Stimulated activated memory B cell treated with anti-CD40 and anti-IgM and Interleukin-4, amounts not matched to agents 10 μg/mL and 1 μg/mL and 100 μg/mL, for 72 hours (primary cell): ENCODE measurements at regions not wholly inside any gene's neighbourhood (a gene's known extent, or its start where the extent isn't known, plus 50 kb on each side); places are given as distances from the start of the nearest gene placed in this dataset.
"Not testable (repeated sequence)": the region's sequence is repeated elsewhere in the genome, so short reads cannot be mapped to it uniquely, and the experiment has no call there.

Experiments
- ATAC-seq: fragments of 150-1000 bp; cut with Tn5 transposase; 2 replicates; pipeline ENCODE4 v1.10.0; 2021
- H3K27ac Mint-ChIP-seq: one replicate; pipeline ENCODE4 v1.8.0; 2022; ENCODE audit warnings: mild to moderate bottlenecking, mixed read lengths
- H3K27me3 Mint-ChIP-seq: one replicate; pipeline ENCODE4 v1.8.0; 2022; ENCODE audit warnings: mixed read lengths
- H3K36me3 Mint-ChIP-seq: one replicate; pipeline ENCODE4 v1.8.0; 2022; ENCODE audit warnings: mixed read lengths
- H3K4me1 Mint-ChIP-seq: one replicate; pipeline ENCODE4 v1.8.0; 2022; ENCODE audit warnings: mixed read lengths
- H3K4me3 Mint-ChIP-seq: one replicate; pipeline ENCODE4 v1.8.0; 2022; ENCODE audit warnings: mild to moderate bottlenecking, moderate library complexity, mixed read lengths
- H3K9me3 Mint-ChIP-seq: one replicate; pipeline ENCODE4 v1.8.0; 2022; ENCODE audit warnings: mixed read lengths

- Mint-ChIP-seq H3K9me3 (no peaks in the 10 kb centered on the region), H3K36me3 (peaks cover 39% of the 10 kb centered on the region)
- ATAC-seq, result no peak
These were observed 51.1 kb upstream of the NUDT6 start for GRCh38 chr4:122973465-122973864.

GRCh38 chr4:122976111-122976510 lies 53.7 kb upstream of the NUDT6 start:
- no peak for ATAC-seq
- Mint-ChIP-seq H3K9me3 (no peaks in the 10 kb centered on the region), H3K27ac (no peak overlapping the region), H3K4me3 (no peak overlapping the region), H3K27me3 (no peaks in the 10 kb centered on the region), H3K36me3 (peaks cover 65% of the 10 kb centered on the region), H3K4me1 (no peaks in the 10 kb centered on the region)

More at GRCh38 chr4:122973465-122973864, 51.1 kb upstream of the NUDT6 start:
- H3K27me3 Mint-ChIP-seq, result no peaks in the 10 kb centered on the region
- H3K4me3 Mint-ChIP-seq, result no peak overlapping the region
- no peak overlapping the region for H3K27ac Mint-ChIP-seq
- H3K4me1 Mint-ChIP-seq, result no peaks in the 10 kb centered on the region

- Mint-ChIP-seq H3K36me3 (peaks cover 75% of the 10 kb centered on the region), H3K4me3 (no peak overlapping the region)
These were observed 54.7 kb upstream of the NUDT6 start for GRCh38 chr4:122977103-122977502.

GRCh38 chr4:122978109-122978508 lies 55.7 kb upstream of the NUDT6 start:
- no peak overlapping the region for H3K27ac Mint-ChIP-seq
- ATAC-seq, result no peak
- peaks cover 84% of the 10 kb centered on the region for H3K36me3 Mint-ChIP-seq
- no peaks in the 10 kb centered on the region for H3K27me3 Mint-ChIP-seq
- no peaks in the 10 kb centered on the region for H3K4me1 Mint-ChIP-seq
- H3K4me3 Mint-ChIP-seq, result no peak overlapping the region
- H3K9me3 Mint-ChIP-seq, result no peaks in the 10 kb centered on the region

More at GRCh38 chr4:122977103-122977502, 54.7 kb upstream of the NUDT6 start:
- Mint-ChIP-seq H3K27me3 (no peaks in the 10 kb centered on the region), H3K4me1 (no peaks in the 10 kb centered on the region), H3K9me3 (no peaks in the 10 kb centered on the region), H3K27ac (no peak overlapping the region)
- no peak for ATAC-seq

GRCh38 chr4:122978789-122979188 lies 56.4 kb upstream of the NUDT6 start:
- Mint-ChIP-seq H3K4me3 (no peak overlapping the region), H3K27ac (no peak overlapping the region), H3K9me3 (peaks cover 2% of the 10 kb centered on the region), H3K4me1 (no peaks in the 10 kb centered on the region), H3K36me3 (peaks cover 91% of the 10 kb centered on the region), H3K27me3 (no peaks in the 10 kb centered on the region)
- ATAC-seq, result no peak

- peaks cover 97% of the 10 kb centered on the region for H3K36me3 Mint-ChIP-seq
- no peak overlapping the region for H3K27ac Mint-ChIP-seq
- H3K4me1 Mint-ChIP-seq, result no peaks in the 10 kb centered on the region
- no peak for ATAC-seq
- H3K4me3 Mint-ChIP-seq, result no peak overlapping the region
- H3K27me3 Mint-ChIP-seq, result no peaks in the 10 kb centered on the region
- H3K9me3 Mint-ChIP-seq, result peaks cover 7% of the 10 kb centered on the region
These were observed 58.5 kb upstream of the NUDT6 start for GRCh38 chr4:122980860-122981259.

- H3K27me3 Mint-ChIP-seq, result no peaks in the 10 kb centered on the region
- H3K4me3 Mint-ChIP-seq, result no peak overlapping the region
- H3K27ac Mint-ChIP-seq, result no peak overlapping the region
- H3K9me3 Mint-ChIP-seq, result peaks cover 35% of the 10 kb centered on the region
- H3K4me1 Mint-ChIP-seq, result no peaks in the 10 kb centered on the region
- H3K36me3 Mint-ChIP-seq, result peaks cover 79% of the 10 kb centered on the region
- no peak for ATAC-seq
These were observed 66.3 kb upstream of the NUDT6 start for GRCh38 chr4:122988696-122989095.

- no peak overlapping the region for H3K27ac Mint-ChIP-seq
- no peaks in the 10 kb centered on the region for H3K27me3 Mint-ChIP-seq
- H3K4me3 Mint-ChIP-seq, result no peak overlapping the region
- ATAC-seq, result no peak
- peaks cover 29% of the 10 kb centered on the region for H3K9me3 Mint-ChIP-seq
- no peaks in the 10 kb centered on the region for H3K4me1 Mint-ChIP-seq
- H3K36me3 Mint-ChIP-seq, result peaks cover 58% of the 10 kb centered on the region
These were observed 68.5 kb upstream of the NUDT6 start for GRCh38 chr4:122990891-122991290.

GRCh38 chr4:122992057-122992456 lies 69.7 kb upstream of the NUDT6 start:
- Mint-ChIP-seq H3K36me3 (peaks cover 58% of the 10 kb centered on the region), H3K9me3 (peaks cover 21% of the 10 kb centered on the region), H3K27me3 (no peaks in the 10 kb centered on the region), H3K4me1 (no peaks in the 10 kb centered on the region), H3K4me3 (no peak overlapping the region), H3K27ac (no peak overlapping the region)
- ATAC-seq, result no peak

GRCh38 chr4:122992641-122993040 lies 70.2 kb upstream of the NUDT6 start:
- no peak for ATAC-seq
- H3K9me3 Mint-ChIP-seq, result peaks cover 17% of the 10 kb centered on the region
- no peak overlapping the region for H3K4me3 Mint-ChIP-seq
- H3K27me3 Mint-ChIP-seq, result no peaks in the 10 kb centered on the region
- peaks cover 58% of the 10 kb centered on the region for H3K36me3 Mint-ChIP-seq
- no peak overlapping the region for H3K27ac Mint-ChIP-seq
- H3K4me1 Mint-ChIP-seq, result no peaks in the 10 kb centered on the region

- peaks cover 5% of the 10 kb centered on the region for H3K9me3 Mint-ChIP-seq
- no peak for ATAC-seq
- H3K4me1 Mint-ChIP-seq, result peaks cover 4% of the 10 kb centered on the region
- peaks cover 34% of the 10 kb centered on the region for H3K36me3 Mint-ChIP-seq
- H3K27ac Mint-ChIP-seq, result no peak overlapping the region
- H3K4me3 Mint-ChIP-seq, result no peak overlapping the region
- H3K27me3 Mint-ChIP-seq, result no peaks in the 10 kb centered on the region
These were observed 74.0 kb upstream of the NUDT6 start for GRCh38 chr4:122996350-122996749.

- Mint-ChIP-seq H3K9me3 (peaks cover 5% of the 10 kb centered on the region), H3K4me3 (no peak overlapping the region), H3K4me1 (peaks cover 4% of the 10 kb centered on the region), H3K27me3 (no peaks in the 10 kb centered on the region), H3K27ac (no peak overlapping the region), H3K36me3 (peaks cover 35% of the 10 kb centered on the region)
- no peak for ATAC-seq
These were observed 75.2 kb upstream of the NUDT6 start for GRCh38 chr4:122997463-122998101.

GRCh38 chr4:123004079-123004478 lies 81.7 kb upstream of the NUDT6 start:
- Mint-ChIP-seq H3K4me1 (peaks cover 12% of the 10 kb centered on the region), H3K9me3 (peaks cover 12% of the 10 kb centered on the region), H3K36me3 (peaks cover 66% of the 10 kb centered on the region)
- not testable (repeated sequence) for ATAC-seq, H3K27ac Mint-ChIP-seq, H3K4me3 Mint-ChIP-seq, H3K27me3 Mint-ChIP-seq

GRCh38 chr4:123005126-123005525 lies 82.7 kb upstream of the NUDT6 start:
- not testable (repeated sequence) for H3K27ac Mint-ChIP-seq, H3K27me3 Mint-ChIP-seq, ATAC-seq, H3K4me3 Mint-ChIP-seq
- peaks cover 12% of the 10 kb centered on the region for H3K4me1 Mint-ChIP-seq
- H3K9me3 Mint-ChIP-seq, result peaks cover 12% of the 10 kb centered on the region
- H3K36me3 Mint-ChIP-seq, result peaks cover 76% of the 10 kb centered on the region

GRCh38 chr4:123007679-123008078 lies 85.3 kb upstream of the NUDT6 start:
- Mint-ChIP-seq H3K9me3 (peaks cover 15% of the 10 kb centered on the region), H3K4me3 (no peak overlapping the region), H3K36me3 (peaks cover 89% of the 10 kb centered on the region), H3K27ac (no peak overlapping the region), H3K27me3 (no peaks in the 10 kb centered on the region), H3K4me1 (peaks cover 15% of the 10 kb centered on the region)
- no peak for ATAC-seq

- H3K9me3 Mint-ChIP-seq, H3K27ac Mint-ChIP-seq, ATAC-seq, H3K27me3 Mint-ChIP-seq, H3K4me1 Mint-ChIP-seq, H3K4me3 Mint-ChIP-seq: not testable (repeated sequence)
- H3K36me3 Mint-ChIP-seq, result peaks cover 55% of the 10 kb centered on the region
These were observed 90.0 kb upstream of the NUDT6 start for GRCh38 chr4:123012416-123012815.
